Loucy (cell line): ENCODE measurements at regions not wholly inside any gene's neighbourhood (a gene's known extent, or its start where the extent isn't known, plus 50 kb on each side); places are given as distances from the start of the nearest gene placed in this dataset.

Source experiments
- H2AFZ ChIP-seq: fragments of 200-600 bp; sonication (generic); 2 replicates; pipeline ENCODE4 v1.6.0; 2016; ENCODE audit warnings: antibody characterized with exemption, mild to moderate bottlenecking, low read length, moderate library complexity
- H3F3A ChIP-seq: fragments of 200-600 bp; 2 replicates; pipeline ENCODE4 v1.6.0; 2016; ENCODE audit warnings: antibody characterized with exemption, low read depth, mild to moderate bottlenecking
- H3K27me3 ChIP-seq: fragments of 200-600 bp; sonication (generic); 2 replicates; pipeline ENCODE4 v1.6.1; 2014; ENCODE audit warnings: low read length, mild to moderate bottlenecking; ENCODE audit not compliant: insufficient read depth, poor library complexity, severe bottlenecking
- H3K36me3 ChIP-seq: fragments of 200-600 bp; sonication (generic); 2 replicates; pipeline ENCODE4 v1.6.1; 2016; ENCODE audit warnings: low read length; ENCODE audit not compliant: insufficient read depth
- H3K4me1 ChIP-seq: fragments of 200-600 bp; sonication (generic); 2 replicates; pipeline ENCODE4 v1.5.1; 2014; ENCODE audit warnings: low read length, mild to moderate bottlenecking; ENCODE audit not compliant: insufficient read depth, poor library complexity, severe bottlenecking
- H3K4me2 ChIP-seq: fragments of 200-600 bp; sonication (generic); 2 replicates; pipeline ENCODE4 v1.6.0; 2014; ENCODE audit warnings: antibody characterized with exemption, low read length, low read depth, mild to moderate bottlenecking; ENCODE audit not compliant: poor library complexity, severe bottlenecking
- H3K4me3 ChIP-seq: fragments of 200-600 bp; sonication (generic); 2 replicates; pipeline ENCODE4 v1.5.1; 2014; ENCODE audit warnings: low read length, mild to moderate bottlenecking, mixed read lengths; ENCODE audit not compliant: poor library complexity, severe bottlenecking
- H3K79me2 ChIP-seq: fragments of 200-600 bp; sonication (generic); 2 replicates; pipeline ENCODE4 v1.6.1; 2014; ENCODE audit warnings: low read length; ENCODE audit not compliant: insufficient read depth
- H3K9ac ChIP-seq: fragments of 200-600 bp; sonication (generic); 2 replicates; pipeline ENCODE4 v1.6.0; 2014; ENCODE audit warnings: mild to moderate bottlenecking, low read depth, low read length, moderate library complexity; ENCODE audit not compliant: poor library complexity, severe bottlenecking
- H3K9me2 ChIP-seq: fragments of 200-600 bp; sonication (generic); replicated peaks from 2 replicates; pipeline ENCODE4 v1.6.1; 2016; ENCODE audit warnings: low read depth, low read length, mixed read lengths
- H3K9me3 ChIP-seq: fragments of 200-600 bp; sonication (generic); 2 replicates; pipeline ENCODE4 v1.6.1; 2014; ENCODE audit warnings: mild to moderate bottlenecking, antibody characterized with exemption, low read length, low read depth; ENCODE audit not compliant: insufficient read depth
- H4K20me1 ChIP-seq: fragments of 200-600 bp; sonication (generic); 2 replicates; pipeline ENCODE4 v1.6.0; 2014; ENCODE audit warnings: antibody characterized with exemption, low read length, mild to moderate bottlenecking; ENCODE audit not compliant: insufficient read depth, poor library complexity, severe bottlenecking
- CTCF ChIP-seq: fragments of 200-600 bp; sonication (generic); conservative IDR thresholded peaks from 2 replicates; pipeline ENCODE4 v1.5.1; 2014; ENCODE audit warnings: mild to moderate bottlenecking, antibody characterized with exemption, low read length
- EZH2phosphoT487 ChIP-seq: fragments of 200-600 bp; IDR thresholded peaks from 2 replicates; pipeline ENCODE4 v1.6.1; 2018; ENCODE audit warnings: antibody characterized with exemption, mild to moderate bottlenecking, moderate library complexity, borderline replicate concordance

- H2AFZ ChIP-seq, result no peak overlapping the region
- no peaks in the 10 kb centered on the region for H3K27me3 ChIP-seq
- no peaks in the 10 kb centered on the region for H3K79me2 ChIP-seq
- no peaks in the 10 kb centered on the region for H3K36me3 ChIP-seq
- H3K4me1 ChIP-seq, result no peaks in the 10 kb centered on the region
- no peaks in the 10 kb centered on the region for H3K9me3 ChIP-seq
- no peak overlapping the region for H3K9ac ChIP-seq
- no peaks in the 10 kb centered on the region for H4K20me1 ChIP-seq
- TF ChIP-seq EZH2phosphoT487, result no peak
- no peak for TF ChIP-seq CTCF
- no peaks in the 10 kb centered on the region for H3F3A ChIP-seq
- H3K9me2 ChIP-seq, result no peaks in the 10 kb centered on the region
- no peak overlapping the region for H3K4me3 ChIP-seq
- no peak overlapping the region for H3K4me2 ChIP-seq
Measured at GRCh38 chr18:2254977-2255376, 316.3 kb downstream of the METTL4 start.

- Histone ChIP-seq H3F3A (no peaks in the 10 kb centered on the region), H3K9me3 (no peaks in the 10 kb centered on the region), H3K4me1 (no peaks in the 10 kb centered on the region), H3K27me3 (no peaks in the 10 kb centered on the region), H3K36me3 (no peaks in the 10 kb centered on the region), H3K4me3 (no peak overlapping the region), H3K79me2 (no peaks in the 10 kb centered on the region), H3K9me2 (no peaks in the 10 kb centered on the region), H3K4me2 (no peak overlapping the region), H2AFZ (no peak overlapping the region), H3K9ac (no peak overlapping the region), H4K20me1 (no peaks in the 10 kb centered on the region)
- TF ChIP-seq EZH2phosphoT487, result no peak
Measured at GRCh38 chr18:2256577-2256976, 314.7 kb downstream of the METTL4 start.

- H3K79me2 ChIP-seq, result no peaks in the 10 kb centered on the region
- TF ChIP-seq CTCF (no peak), EZH2phosphoT487 (no peak)
- H3K9ac ChIP-seq, result no peak overlapping the region
- no peaks in the 10 kb centered on the region for H3K9me2 ChIP-seq
- H3K27me3 ChIP-seq, result no peaks in the 10 kb centered on the region
- H3K36me3 ChIP-seq, result no peaks in the 10 kb centered on the region
- H4K20me1 ChIP-seq, result no peaks in the 10 kb centered on the region
- H3F3A ChIP-seq, result no peaks in the 10 kb centered on the region
- no peaks in the 10 kb centered on the region for H3K9me3 ChIP-seq
- H2AFZ ChIP-seq, result no peak overlapping the region
- no peak overlapping the region for H3K4me3 ChIP-seq
- H3K4me2 ChIP-seq, result no peak overlapping the region
- H3K4me1 ChIP-seq, result no peaks in the 10 kb centered on the region
Measured at GRCh38 chr18:2258954-2259353, 312.4 kb downstream of the METTL4 start.

GRCh38 chr18:2263303-2263890, 307.9 kb downstream of the METTL4 start:
- Histone ChIP-seq H4K20me1 (no peaks in the 10 kb centered on the region), H3K27me3 (no peaks in the 10 kb centered on the region), H3K9me2 (no peaks in the 10 kb centered on the region), H3K79me2 (no peaks in the 10 kb centered on the region), H3K9ac (no peak overlapping the region), H3K9me3 (no peaks in the 10 kb centered on the region), H3K4me2 (no peak overlapping the region), H3F3A (no peaks in the 10 kb centered on the region), H3K36me3 (no peaks in the 10 kb centered on the region), H2AFZ (no peak overlapping the region), H3K4me3 (no peak overlapping the region), H3K4me1 (no peaks in the 10 kb centered on the region)
- no peak for TF ChIP-seq CTCF
- no peak for TF ChIP-seq EZH2phosphoT487
